ENCODE measurements at regions not wholly inside any gene's neighbourhood (a gene's known extent, or its start where the extent isn't known, plus 50 kb on each side); places are given as distances from the start of the nearest gene placed in this dataset.

DNA sequence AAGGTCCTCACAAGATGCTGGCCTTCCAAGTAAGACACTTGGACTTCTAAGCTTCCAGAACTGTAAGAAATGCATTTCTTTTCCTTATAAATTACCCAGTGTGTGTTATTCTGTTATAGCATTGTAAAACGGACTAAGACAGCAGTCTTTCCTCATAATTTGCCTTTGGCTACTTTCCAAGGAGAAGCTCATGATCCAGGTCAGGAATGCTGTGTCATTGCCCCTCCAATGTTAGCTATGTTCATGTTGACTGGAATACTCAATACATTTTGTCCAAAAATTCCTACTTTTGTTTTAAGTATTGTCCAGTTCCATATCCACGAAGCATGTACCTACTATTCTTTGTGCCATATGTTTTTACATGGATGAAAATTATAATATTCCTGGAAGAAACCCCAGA lies 234.6 kb downstream of the HS3ST3A1 start:
- TF ChIP-seq, protein P1, sequence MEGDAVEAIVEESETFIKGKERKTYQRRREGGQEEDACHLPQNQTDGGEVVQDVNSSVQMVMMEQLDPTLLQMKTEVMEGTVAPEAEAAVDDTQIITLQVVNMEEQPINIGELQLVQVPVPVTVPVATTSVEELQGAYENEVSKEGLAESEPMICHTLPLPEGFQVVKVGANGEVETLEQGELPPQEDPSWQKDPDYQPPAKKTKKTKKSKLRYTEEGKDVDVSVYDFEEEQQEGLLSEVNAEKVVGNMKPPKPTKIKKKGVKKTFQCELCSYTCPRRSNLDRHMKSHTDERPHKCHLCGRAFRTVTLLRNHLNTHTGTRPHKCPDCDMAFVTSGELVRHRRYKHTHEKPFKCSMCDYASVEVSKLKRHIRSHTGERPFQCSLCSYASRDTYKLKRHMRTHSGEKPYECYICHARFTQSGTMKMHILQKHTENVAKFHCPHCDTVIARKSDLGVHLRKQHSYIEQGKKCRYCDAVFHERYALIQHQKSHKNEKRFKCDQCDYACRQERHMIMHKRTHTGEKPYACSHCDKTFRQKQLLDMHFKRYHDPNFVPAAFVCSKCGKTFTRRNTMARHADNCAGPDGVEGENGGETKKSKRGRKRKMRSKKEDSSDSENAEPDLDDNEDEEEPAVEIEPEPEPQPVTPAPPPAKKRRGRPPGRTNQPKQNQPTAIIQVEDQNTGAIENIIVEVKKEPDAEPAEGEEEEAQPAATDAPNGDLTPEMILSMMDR (IDR thresholded peaks at IDR 0.05; ENCODE audit: extremely low read depth, insufficient read depth, missing control alignments), result no peak
- no peak for DNase-seq (ENCODE audit: low spot score)
- in situ Hi-C loops (cut with MboI; ENCODE audit: low pct_unique_long_range_greater_than_20kb, low sequenced_read_pairs, unreplicated experiment), result no loop called here

DNA sequence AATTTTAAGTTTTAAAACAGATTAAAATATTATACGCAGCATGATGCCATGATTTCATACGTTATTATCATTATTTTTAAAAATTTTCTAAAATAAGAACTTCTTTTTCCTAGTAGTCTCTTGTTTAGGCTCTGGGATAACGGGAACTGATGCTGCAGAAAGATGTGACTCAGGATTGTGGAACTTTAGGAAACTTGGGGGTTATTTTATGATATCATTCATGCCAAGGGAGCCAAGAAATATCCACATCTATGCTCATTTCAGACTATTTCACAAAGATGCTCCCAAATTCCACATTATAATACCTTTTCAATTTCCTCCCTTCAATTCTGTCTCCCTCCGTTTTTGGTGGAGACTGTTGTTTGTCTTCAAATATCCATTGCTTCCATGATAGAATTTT lies 236.4 kb downstream of the HS3ST3A1 start:
- TF ChIP-seq, protein P1 (IDR thresholded peaks at IDR 0.05; ENCODE audit: extremely low read depth, insufficient read depth, missing control alignments), result no peak
- no peak for DNase-seq (ENCODE audit: low spot score)
- in situ Hi-C loops (cut with MboI; ENCODE audit: low pct_unique_long_range_greater_than_20kb, low sequenced_read_pairs, unreplicated experiment), result no loop called here

DNA sequence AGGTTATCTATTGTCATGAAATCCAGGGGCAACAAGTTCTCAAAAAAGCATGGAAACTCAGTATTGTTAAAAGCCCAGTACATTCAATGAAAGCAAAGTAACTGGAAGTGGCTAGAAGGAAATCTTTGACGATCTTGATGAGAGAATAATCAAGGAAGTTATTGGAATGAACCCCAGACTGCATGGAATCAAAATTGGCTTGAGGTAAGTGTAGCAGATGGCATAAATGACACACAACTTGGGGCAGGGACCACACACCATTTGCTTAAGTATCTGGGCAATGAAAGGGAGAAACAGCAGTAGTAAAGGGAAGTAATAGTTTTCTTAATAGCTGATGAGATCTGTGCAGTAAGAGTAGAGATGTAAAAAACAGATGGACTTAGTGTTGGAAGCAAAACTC lies 238.0 kb downstream of the HS3ST3A1 start:
- in situ Hi-C loops (cut with MboI; ENCODE audit: low pct_unique_long_range_greater_than_20kb, low sequenced_read_pairs, unreplicated experiment), result no loop called here
- TF ChIP-seq, protein P1 (IDR thresholded peaks at IDR 0.05; ENCODE audit: extremely low read depth, insufficient read depth, missing control alignments), result no peak
- DNase-seq (ENCODE audit: low spot score), result no peak

DNA sequence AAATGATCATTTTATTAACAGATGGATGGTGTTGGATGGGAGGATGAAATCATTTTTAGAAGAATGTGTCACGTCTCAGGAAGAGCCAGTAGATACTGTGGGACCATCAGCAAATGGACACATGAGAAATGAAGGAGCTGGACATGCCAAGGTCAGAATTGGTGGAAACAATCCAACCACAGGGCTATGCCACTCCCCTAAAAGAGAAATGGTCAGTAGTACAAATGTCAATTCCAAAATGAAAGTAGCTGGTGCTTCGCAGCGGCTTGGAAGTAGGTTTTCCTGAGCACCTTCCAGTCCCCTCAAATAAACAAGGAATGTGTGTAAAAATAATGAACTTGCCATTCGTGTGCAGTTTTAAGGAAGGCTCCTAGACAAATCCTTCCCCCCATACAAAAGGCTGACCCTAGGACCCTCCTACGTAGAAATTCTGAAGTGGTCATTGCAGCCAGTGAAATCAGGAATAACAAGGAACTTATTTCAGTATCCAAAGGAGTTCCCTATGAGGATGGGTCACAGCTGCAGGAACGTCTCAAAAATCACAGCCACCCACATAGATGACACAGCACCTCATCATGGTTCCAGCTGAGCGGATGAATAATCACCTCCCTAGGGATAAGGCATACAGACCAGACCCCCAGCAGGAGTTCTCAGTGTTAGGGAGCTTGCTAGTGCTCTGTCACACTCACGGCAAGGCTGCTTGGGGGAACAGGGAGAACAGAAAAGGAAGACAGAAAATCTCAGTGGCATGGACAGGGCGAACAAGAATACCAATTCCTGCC lies 239.2 kb downstream of the HS3ST3A1 start:
- DNase-seq (ENCODE audit: low spot score), result no peak
- in situ Hi-C loops (cut with MboI; ENCODE audit: low pct_unique_long_range_greater_than_20kb, low sequenced_read_pairs, unreplicated experiment), result no loop called here

DNA sequence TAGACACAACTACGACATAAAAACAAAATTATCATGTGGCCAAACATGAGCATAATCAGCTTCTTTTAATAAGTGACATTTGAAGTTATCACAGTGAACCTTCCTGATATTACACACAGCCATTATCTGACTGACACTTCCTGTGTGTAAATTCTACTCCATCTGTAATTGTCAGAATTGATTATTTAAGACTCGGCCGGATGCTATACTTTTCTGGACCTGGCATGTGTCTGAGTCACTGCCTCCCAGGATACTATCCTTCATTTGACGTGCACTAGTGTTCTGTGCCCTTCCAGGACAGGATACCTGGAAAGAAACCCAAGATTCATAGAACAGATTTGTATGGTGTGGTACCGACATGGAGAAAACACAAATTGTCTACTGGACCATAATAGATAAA lies 242.0 kb downstream of the HS3ST3A1 start:
- DNase-seq (ENCODE audit: low spot score), result no peak
- in situ Hi-C loops (cut with MboI; ENCODE audit: low pct_unique_long_range_greater_than_20kb, low sequenced_read_pairs, unreplicated experiment), result no loop called here
- TF ChIP-seq, protein P1 (IDR thresholded peaks at IDR 0.05; ENCODE audit: extremely low read depth, insufficient read depth, missing control alignments), result no peak

More for the DNA sequence above, 239.2 kb downstream of the HS3ST3A1 start:
- TF ChIP-seq, protein P1 (IDR thresholded peaks at IDR 0.05; ENCODE audit: extremely low read depth, insufficient read depth, missing control alignments), result no peak

DNA sequence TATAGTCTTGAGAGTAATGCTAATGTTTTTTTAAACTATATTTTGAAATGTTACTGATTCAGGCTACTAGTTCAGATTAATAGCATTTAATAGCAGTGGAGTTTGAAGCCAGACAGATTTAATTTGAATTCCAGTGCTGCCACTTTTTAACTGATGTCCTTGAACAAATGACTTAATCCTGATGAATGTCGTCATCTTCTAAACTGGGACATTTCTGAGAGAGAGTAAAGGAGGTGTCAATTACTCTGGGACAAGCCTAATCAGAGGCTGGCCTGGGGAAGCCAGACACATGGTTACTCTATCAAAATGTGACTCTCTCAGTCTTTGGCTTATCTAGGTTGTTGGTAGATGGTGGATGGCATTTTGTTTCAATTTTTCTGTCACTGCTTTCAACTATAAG lies 246.7 kb downstream of the HS3ST3A1 start:
- TF ChIP-seq, protein P1 (IDR thresholded peaks at IDR 0.05; ENCODE audit: extremely low read depth, insufficient read depth, missing control alignments), result no peak
- in situ Hi-C loops (cut with MboI; ENCODE audit: low pct_unique_long_range_greater_than_20kb, low sequenced_read_pairs, unreplicated experiment), result no loop called here
- no peak for DNase-seq (ENCODE audit: low spot score)

Data from GM13977 (cell line).